HK-2 (cell line): ENCODE measurements at regions not wholly inside any gene's neighbourhood (a gene's known extent, or its start where the extent isn't known, plus 50 kb on each side); places are given as distances from the start of the nearest gene placed in this dataset.
A peak's percentile ranks its signal among the peaks of the same experiment; 100 is the strongest.

Source experiments
- DNase-seq: peaks from one replicate; pipeline ENCODE4 v3.0.0-alpha.2; 2018; ENCODE audit not compliant: unreplicated experiment

GRCh38 chr6:28736121-28736520 is 187.7 kb downstream of the TRIM27 start:
- no peak for DNase-seq

GRCh38 chr6:28737750-28738395 is 185.9 kb downstream of the TRIM27 start:
- no peak for DNase-seq

DNA sequence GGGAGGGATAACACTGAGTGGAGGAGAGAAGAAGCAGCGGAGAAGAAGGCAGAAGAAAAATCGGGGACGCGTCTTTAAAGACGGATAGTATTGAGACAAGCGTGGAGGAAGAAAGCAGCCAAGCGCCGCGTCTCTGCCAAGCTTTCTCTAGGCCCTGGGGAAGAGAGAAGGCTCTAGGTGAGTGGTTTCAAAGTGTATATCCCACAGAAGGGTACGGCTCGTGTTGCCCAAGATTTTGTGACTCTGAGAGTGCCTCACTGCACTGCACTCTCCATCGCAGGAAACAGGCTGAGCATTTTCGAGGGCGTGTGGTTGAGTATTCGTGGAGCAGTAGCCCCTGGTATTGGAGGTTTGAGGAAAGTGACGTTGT is 185.4 kb downstream of the TRIM27 start:
- DNase-seq, result no peak

DNA sequence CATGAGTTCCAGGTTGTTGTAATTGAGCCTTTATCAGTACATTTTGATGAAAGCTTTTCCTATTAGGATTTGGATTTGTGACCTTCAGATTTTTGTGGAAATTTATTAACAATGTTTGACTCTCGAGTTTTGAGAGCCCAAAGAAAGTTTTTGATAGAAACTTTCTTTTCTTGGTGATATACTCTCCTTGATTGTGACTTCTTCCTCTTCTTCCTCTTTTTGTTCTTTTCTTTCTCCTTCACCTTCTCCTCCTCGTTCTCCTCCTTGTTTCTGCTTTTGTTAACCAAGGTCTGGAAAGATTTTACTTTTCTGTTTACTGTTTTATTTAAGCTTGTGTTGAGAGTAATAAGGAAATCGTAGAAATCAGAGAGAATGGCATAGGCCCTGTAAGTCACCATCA is 182.4 kb downstream of the TRIM27 start:
- DNase-seq, result no peak

DNA sequence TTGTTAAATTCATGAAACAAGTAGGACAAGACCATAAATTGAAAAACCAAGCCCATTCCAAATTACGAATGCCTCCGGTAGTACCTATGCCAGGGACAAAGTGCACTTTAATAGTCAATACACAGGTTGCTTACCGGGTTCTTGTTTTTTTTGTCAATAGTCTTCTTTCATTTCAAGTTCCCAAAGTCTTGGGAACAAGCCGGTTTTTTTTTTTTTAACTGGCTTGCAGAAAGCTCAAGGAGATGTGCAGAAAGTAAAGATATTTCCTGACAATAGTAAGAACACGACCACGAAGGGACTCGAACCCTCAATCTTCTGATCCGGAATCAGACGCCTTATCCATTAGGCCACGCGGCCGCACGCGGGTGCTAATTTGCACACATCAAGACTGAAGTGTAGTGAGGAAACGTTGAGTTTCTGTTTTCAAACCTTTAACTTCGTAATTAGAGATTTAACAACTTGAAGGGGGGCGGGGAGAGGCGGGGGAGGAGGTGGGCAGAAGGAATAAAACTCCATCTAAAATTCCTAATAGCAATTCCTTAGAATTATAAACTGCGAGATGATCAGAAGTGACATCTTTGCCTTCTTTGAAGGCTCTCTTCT is 181.0 kb downstream of the TRIM27 start:
- DNase-seq, result peak; percentile 43

DNA sequence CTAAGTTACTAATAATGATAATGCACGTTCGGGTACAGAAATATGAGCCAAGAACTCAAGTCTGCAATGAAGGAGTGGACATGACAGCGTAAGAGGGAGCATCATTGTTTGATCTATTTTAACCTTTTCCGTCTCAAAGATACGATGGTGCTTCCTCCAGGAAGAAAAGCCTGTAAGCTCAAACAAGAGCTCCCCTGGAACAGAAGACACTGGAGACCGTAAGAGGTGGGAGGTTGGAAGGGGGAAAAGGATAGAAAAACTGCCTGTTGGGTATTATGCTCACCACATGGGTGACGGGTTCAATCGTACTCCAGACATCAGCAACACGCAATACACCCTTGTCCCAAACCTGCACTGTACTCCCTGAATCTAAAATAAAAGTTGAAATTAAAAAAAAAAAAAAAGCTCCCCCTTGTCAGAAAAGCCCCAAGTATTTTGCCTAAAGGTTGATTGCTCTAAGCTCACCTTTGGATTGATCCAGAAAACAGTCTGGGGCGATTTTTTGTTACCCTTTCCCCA is 180.5 kb downstream of the TRIM27 start:
- DNase-seq, result no peak

DNA sequence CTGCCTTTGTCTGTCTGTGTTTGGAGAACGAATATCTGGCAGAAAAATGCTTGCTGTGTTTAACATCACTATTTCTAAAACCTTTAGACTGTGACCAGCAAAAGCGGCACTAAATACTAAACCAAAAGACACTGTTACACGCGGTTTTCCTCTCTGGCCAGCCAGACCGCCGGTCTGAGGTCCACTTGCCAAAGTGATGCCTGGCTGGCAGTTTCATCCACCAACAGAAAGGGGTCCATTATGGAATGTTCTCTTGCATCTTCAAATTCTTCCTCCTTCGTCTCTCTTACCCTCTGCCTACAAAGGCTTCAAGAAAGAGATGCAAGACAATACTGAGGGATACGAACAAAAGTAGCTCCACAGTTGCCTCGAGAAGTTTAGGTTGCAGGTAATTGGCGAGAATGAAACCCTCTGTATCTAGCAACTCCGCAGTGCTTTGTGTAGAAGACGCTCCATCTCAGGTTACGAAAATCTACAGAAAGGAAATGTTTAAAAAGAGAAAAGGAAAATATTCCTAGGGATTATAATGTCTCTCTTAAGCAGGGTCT is 176.6 kb downstream of the TRIM27 start:
- DNase-seq, result no peak

DNA sequence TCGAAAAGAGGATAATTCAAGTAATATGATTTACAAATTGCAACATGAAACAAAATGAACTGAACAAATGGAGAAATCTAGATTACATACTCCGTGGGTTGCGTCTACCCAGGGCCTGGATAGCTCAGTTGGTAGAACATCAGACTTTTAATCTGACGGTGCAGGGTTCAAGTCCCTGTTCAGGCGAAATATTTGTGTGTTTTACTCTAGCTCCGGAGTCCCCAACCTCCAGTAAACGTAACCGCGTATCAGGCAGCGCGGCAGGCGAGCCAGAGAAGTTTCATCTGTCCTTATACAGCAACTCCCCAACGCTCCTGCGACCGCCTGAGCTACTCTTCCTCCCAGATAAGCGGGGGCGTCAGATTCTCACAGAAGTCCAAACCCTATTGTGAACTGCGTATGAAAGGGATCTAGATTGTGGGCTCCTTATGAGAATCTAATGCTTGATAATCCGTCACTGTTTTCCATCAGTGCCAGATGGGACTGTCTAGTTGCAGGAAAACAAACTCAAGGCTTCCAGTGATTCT is 176.1 kb downstream of the TRIM27 start:
- peak; percentile 61 for DNase-seq

GRCh38 chr6:28748192-28748591 is 175.6 kb downstream of the TRIM27 start:
- DNase-seq, result no peak

DNA sequence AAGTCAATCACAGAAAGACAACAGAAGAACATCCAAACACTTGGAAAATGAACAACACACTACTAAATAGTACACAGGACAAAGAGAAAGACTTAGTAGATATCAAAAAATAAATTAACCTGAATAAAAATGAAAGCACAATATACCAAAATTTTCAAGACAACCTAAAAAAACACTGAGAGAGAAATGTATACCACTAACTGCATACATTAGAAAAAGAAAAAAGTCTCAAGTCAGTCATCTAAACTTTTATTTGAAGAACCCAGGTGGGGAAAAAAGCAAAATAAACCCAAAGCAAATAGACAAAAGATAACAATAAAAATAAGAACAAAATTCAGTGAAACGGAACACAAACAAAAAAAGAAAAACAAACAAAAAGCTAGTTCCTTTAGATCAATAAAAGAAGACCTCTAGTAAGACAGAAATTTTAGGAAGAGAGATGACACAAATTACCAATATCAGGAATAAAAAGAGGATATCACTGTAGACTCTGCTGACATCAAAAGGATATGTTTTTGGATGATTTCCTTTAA is 172.8 kb downstream of the TRIM27 start:
- no peak for DNase-seq

DNA sequence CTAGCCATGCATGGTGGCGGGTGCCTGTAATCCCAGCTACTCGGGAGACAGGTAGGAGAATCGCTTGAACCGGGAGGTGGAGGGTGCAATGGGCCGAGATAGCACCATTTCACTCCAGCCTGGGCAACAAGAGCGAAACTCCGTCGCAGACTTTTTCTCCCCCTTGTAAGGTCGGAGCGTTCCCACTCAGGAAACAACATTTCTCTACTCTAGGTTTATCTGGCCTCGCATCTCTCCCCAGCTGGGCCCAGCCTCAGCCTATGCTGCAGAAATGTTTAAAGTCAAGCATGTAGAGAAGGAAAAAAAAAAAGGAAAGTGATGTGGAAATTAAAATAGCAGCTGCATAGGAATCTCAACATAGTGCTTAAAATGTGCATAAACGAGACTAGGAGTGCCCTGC is 172.3 kb downstream of the TRIM27 start:
- no peak for DNase-seq

GRCh38 chr6:28751963-28752350 is 171.8 kb downstream of the TRIM27 start:
- no peak for DNase-seq

DNA sequence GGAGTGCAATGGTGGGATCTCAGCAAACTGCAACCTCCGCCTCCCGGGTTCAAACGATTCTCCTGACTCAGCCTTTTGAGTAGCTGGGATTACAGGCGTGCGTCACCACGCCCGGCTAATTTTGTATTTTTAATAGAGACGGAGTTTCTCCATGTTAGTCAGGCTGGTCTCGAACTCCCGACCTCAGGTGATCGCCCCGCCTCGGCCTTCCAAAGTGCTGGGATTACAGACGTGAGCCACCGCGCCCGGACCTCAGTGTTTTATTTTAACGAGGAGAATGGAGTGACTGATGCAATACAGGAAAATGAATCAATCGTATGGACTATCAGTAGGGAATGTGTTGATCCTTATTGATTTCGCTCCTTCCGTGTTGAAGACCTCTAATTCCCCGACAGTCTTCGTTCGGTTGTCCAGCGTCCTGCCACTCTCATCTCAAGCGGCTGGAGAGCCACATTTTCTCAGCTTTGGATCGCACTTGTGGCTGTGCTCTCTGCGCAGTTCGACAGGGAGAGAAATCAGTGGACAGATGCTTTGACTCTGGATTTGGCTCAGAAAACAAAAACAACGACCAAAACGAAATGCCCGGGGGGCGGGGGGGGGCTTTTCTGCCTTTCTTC is 166.2 kb downstream of the TRIM27 start:
- peak; percentile 30 for DNase-seq

DNA sequence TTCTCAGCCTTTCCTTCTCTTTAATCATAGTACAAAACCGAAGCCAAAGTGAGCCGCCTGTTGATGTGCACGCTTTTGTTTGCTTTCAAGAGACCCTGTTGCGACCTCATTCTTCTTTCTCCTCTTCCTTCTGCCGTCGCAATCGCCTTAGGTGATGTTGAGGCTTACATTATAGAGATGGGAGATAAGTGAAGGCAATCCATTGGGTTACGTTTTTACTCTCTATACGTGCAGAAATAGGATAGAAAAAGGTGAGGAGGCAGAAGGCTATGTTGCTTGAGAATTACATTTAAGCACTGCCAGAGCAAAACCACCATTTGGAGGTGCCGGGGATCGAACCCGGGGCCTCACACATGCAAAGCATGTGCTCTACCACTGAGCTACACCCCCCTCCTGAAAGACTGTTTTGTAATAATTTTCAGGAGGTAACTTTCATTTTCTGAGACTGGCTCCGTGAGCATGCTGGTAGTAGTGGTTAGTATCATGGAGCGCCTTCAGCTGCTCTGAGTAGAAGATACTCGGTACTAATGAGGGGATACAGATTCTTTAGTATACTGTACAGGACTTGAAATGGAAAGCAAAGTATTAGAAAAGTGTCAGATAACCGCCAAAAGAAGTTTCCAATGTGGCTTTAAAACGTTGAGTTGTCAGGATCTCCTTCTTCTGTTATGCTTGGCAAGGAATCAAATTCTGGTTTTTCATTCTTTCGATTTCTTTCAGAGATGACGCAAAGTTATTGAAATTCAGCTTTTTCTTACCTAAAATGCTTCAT is 165.6 kb downstream of the TRIM27 start:
- peak; percentile 70 for DNase-seq

DNA sequence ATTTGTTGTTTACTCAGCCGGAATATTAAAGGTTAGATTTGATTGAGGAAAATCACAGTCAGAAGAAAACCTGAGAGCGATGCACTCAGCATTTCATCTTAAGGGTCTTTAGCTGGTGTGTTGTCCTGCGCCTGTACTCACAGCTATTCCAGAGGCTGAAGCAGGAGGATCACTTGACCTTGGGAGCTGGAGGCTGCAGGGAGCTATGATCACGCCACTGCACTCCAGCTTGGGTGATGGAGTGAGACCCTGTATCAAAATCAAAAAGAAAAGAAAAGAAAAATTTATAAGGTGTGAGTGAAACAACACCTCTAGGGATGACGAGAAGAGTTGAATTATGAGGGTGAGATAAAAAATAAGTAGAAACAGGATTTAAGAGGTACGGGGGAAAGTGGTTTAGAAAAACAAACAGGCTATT is 165.0 kb downstream of the TRIM27 start:
- DNase-seq, result no peak

- no peak for DNase-seq
Observed at GRCh38 chr6:28764014-28764723, 159.6 kb downstream of the TRIM27 start.

DNA sequence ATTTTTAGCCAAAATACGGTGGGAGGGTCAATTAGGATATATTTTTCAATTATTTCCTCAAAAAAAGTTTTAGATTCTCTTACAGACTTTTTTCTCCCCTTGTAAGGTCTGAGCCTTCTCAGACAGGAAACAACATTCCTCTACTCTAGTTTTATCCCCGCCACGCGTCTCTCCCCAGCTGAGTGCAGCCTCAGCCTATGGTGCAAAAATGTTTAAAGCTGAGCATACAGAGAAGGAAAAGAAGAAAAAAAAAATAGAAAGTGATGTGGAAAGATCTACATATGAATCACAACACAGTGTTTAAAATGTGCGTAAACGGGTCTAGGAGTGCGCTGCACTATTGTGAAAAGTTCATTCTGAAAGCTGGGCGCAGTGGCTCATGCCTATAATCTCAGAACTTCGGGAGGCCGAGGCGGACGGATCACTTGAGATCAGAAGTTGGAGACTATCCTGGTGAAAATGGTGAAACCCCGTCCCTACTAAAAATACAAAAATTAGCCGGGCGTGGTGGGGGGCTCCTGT is 159.0 kb downstream of the TRIM27 start:
- DNase-seq, result no peak

- no peak for DNase-seq
Observed at GRCh38 chr6:28765978-28766351, 157.8 kb downstream of the TRIM27 start.

DNA sequence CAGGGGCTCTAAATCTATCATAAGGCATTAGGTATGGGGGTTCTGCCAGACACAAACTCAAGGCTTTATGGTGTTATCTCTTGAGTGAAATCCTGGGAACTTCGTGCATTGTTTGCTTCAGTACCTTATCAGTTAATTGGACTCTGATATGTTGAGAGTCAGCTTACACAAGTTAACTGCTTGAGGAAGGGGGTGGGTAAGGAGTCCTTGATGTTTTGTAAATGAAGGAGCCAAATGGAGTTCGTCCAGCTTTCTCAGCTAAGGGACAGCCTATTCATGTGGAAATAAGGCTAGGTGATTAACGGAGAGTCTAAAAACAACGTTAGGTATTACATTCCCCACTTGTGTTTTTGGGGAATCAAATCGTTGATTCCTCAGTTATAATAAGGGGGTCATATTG is 157.4 kb downstream of the TRIM27 start:
- no peak for DNase-seq

- no peak for DNase-seq
Observed at GRCh38 chr6:28767133-28767532, 156.7 kb downstream of the TRIM27 start.

GRCh38 chr6:28767691-28768090 is 156.1 kb downstream of the TRIM27 start:
- no peak for DNase-seq
